AG10803 (cell line): ENCODE measurements at regions not wholly inside any gene's neighbourhood (a gene's known extent, or its start where the extent isn't known, plus 50 kb on each side); places are given as distances from the start of the nearest gene placed in this dataset.

ENCODE experiments used
- DNase-seq: peaks from one replicate; pipeline ENCODE4 v3.0.0; 2010; ENCODE audit warnings: low read depth
- H3K4me3 ChIP-seq: 2 replicates; pipeline ENCODE4 v1.5.1; 2011; ENCODE audit warnings: mild to moderate bottlenecking, low read length, control low read depth
- TF ChIP-seq, protein P1 (sequence below): conservative IDR thresholded peaks from 2 replicates; pipeline ENCODE4 v1.5.1; 2011; ENCODE audit warnings: mild to moderate bottlenecking, low read length, control low read depth, inconsistent platforms

DNA sequence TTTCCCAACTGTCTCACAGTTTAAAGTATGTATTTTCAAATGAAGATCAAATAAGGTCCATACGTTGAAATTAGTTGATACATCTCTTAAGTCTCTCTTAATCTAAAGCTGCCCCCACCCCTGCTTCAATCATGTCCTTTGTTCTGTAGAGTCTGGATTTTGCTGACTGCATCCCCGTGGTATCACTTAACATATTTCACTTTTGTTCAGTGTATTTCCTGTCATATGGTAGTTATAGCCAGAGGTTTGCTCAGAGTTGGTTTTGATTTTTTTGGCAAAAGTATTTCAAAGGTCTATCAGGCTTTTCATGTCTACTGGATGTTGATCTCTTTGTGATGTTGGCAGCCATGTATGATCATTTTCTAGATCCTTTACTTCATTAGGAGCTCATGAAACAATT, 54.4 kb upstream of the ARID5B start:
- TF ChIP-seq, protein P1, sequence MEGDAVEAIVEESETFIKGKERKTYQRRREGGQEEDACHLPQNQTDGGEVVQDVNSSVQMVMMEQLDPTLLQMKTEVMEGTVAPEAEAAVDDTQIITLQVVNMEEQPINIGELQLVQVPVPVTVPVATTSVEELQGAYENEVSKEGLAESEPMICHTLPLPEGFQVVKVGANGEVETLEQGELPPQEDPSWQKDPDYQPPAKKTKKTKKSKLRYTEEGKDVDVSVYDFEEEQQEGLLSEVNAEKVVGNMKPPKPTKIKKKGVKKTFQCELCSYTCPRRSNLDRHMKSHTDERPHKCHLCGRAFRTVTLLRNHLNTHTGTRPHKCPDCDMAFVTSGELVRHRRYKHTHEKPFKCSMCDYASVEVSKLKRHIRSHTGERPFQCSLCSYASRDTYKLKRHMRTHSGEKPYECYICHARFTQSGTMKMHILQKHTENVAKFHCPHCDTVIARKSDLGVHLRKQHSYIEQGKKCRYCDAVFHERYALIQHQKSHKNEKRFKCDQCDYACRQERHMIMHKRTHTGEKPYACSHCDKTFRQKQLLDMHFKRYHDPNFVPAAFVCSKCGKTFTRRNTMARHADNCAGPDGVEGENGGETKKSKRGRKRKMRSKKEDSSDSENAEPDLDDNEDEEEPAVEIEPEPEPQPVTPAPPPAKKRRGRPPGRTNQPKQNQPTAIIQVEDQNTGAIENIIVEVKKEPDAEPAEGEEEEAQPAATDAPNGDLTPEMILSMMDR: no peak

DNA sequence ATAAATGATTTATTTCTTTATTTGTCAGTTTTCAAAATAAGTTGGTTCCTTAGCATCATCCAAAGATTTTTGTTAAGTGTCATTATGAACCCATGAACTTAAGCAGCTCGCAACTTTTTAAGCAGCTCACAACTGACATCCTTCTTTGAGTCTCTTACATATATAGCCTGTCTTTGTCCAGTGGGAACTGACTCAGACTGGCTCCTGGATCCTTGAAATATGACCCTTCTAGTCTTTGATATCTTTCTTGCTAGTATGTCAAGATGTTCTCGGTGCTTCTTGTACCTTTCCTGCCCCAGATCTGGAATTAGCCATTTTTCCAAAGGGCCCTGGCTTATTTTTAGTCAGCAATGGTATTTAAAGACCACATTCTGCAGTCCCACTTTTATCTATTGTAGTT, 53.9 kb upstream of the ARID5B start:
- TF ChIP-seq, protein P1: no peak
- no peak for DNase-seq
- H3K4me3 ChIP-seq: no peak overlapping the region

More for the DNA sequence above, 54.4 kb upstream of the ARID5B start:
- H3K4me3 ChIP-seq: no peak overlapping the region
- no peak for DNase-seq

DNA sequence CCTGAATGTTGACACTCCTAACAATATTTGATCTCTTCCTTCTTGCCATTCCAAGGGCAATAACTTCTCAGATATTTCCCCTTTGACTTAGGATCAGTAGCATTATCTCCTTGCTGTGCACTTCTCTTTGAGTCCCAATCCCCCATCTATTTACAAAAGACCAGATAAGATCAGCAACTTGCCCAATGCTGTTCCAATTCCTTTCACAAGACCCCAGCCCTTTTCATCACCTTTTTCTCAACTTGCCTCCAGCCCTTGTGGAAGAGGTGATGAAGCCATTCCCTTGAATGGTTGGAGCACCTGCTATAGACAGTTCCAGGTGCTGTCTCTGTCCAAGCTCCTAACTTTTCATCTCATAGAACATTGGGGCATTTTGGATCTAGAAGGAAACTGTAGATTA, 51.1 kb upstream of the ARID5B start:
- TF ChIP-seq, protein P1: no peak
- H3K4me3 ChIP-seq: no peak overlapping the region
- DNase-seq: no peak
